HS-5 (cell line): ENCODE measurements at regions not wholly inside any gene's neighbourhood (a gene's known extent, or its start where the extent isn't known, plus 50 kb on each side); places are given as distances from the start of the nearest gene placed in this dataset.

Experiments used
- DNase-seq: peaks from one replicate; pipeline ENCODE4 v3.0.0-alpha.2; 2012; ENCODE audit warnings: low read depth

- DNase-seq = no peak
Measured at GRCh38 chr21:22573834-22574233, 1575.6 kb downstream of the NCAM2 start.

DNA sequence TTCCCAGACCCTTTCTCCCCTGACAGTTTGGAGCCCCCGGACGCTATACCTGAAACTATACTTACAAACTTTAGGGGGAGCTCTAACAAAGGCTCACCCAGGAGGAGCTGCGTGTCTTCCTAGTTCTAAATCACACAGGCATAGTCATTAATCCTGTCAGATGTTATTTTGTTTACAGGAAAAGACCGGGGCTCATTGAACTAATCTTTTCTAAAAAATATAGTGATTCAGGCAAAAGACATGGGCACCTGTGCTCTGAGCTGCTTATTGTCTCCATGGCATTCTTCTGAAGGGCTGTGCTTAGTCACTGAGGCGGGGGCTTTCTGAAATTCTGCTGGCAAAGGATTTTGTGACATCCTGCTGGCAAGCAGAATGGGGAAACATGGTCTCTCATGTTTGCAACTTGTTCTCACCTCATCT lies 1577.0 kb downstream of the NCAM2 start:
- no peak for DNase-seq

DNA sequence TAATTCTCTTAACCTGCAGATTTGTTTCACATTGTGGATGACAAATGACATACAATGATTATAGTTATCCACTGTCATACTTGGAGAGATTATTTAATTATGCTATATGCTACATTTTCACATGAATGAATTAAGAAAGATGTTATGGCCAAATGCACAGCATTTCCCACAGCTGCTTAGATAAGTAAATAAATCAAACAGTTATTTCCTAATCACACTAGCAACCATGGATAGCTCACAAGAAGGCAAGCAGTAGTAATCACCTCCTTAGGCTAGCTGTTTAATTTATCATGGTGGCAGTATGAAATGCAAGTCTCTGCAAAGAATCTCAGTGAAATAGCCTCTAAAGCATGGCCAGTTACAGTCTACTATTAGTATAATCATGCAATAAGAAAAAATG lies 1581.5 kb downstream of the NCAM2 start:
- no peak for DNase-seq

GRCh38 chr21:22582026-22582425 lies 1583.8 kb downstream of the NCAM2 start:
- no peak for DNase-seq

DNA sequence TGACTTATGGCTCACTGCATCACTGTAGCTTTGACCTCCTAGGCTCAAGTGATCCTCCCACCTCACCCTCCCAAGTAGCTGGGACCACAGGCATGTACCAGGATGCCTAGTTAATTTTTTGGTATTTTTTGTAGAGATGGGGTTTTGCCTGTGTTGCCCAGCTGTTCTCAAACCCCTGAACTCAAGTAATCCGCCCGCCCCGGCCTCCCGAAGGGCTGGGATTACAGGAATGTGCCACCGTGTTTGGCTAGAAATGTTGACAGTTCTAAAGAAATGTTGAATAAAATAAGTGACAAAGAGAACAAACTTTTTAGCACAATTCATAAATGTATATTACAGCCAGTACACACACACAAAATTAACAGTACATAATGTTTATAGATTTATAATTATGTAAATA lies 1586.1 kb downstream of the NCAM2 start:
- DNase-seq = no peak

- DNase-seq = no peak
Measured at GRCh38 chr21:22585558-22585957, 1587.3 kb downstream of the NCAM2 start.

DNA sequence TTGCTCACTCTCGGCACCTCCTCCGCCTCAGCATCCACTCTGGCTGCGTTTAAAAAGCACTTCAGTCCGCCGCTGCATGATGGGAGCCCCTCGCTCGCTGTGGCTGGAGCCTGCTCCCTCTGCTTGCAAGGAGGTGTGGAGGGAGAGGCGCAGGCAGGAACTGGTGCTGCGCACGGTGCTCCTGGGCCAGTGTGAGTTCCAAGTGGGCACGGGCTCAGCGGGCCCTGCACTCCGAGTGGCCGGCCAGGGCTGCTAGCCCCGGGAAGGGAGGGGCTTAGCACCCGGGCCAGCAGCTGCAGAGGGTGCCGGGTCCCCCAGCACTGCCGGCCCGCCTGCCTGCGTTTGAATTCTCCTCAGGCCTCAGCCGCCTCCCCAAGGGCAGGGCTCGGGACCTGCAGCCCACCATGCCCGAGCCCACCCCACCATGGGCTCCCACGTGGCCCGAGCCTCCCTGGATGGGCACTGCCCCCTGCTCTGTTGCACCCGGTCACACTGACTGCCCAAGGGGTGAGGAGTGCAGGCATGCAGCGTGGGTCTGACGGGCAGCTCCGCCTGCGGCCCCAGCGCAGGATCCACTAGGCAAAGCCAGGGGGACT lies 1599.5 kb downstream of the NCAM2 start:
- no peak for DNase-seq

DNA sequence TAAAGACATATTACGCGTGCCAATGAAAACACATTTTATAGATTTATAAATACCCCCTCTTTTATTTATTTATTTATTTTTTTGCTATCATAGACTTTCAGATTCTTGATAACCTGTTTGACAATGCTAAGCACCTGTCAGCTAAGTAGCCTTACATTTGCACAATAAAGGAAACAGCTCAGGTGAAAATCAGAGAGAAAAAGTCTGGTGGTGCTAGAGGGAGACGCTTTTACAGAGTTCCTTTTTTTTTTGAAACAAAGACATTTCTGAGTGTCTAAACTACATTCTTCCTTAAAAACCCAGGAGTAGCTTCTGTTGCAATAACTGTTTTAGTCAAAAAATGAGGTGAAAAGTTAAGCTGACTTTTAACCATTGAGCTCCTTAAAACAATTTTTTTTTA lies 1611.6 kb downstream of the NCAM2 start:
- DNase-seq = no peak

GRCh38 chr21:22627911-22628310 lies 1629.7 kb downstream of the NCAM2 start:
- DNase-seq = no peak

- no peak for DNase-seq
Measured at GRCh38 chr21:22630953-22631465, 1632.8 kb downstream of the NCAM2 start.

DNA sequence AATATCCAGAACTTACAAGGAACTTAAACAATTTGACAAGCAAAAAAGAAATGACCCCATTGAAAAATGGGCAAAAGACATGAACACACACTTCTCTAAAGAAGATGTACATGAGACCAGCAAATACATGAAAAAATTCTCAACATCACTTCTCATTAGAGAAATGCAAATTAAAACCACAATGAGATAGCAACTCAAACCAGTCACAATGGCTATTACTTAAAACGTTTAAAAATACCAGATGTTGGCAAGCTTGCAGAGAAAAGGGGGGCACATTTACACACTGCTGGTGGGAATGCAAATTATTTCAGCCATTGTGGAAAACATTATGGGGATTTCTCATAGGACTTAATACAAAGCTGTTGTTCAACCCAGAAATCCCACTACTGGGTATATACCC lies 1634.0 kb downstream of the NCAM2 start:
- no peak for DNase-seq

DNA sequence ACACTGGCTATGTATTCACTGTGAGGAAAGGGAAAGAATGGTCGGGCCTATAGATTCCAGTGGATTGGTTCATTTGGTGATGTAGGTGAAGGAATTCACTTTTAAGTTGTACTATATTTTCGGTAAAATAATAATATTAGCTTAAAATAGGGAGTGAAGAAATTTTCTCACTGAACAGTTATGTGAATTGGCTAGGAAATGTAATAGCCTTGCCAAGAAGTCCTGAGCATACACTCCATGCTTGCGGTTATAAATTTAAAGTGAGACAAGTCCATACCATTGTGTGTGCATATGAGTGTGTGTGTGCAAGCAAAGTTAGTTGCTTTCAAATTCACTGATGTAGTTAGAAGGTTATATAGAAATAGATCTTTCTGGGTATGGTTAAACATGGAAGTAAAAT lies 1651.0 kb downstream of the NCAM2 start:
- no peak for DNase-seq

GRCh38 chr21:22650226-22650625 lies 1652.0 kb downstream of the NCAM2 start:
- DNase-seq = no peak

GRCh38 chr21:22657781-22658180 lies 1659.6 kb downstream of the NCAM2 start:
- DNase-seq = no peak

- DNase-seq = no peak
Measured at GRCh38 chr21:22670148-22670547, 1671.9 kb downstream of the NCAM2 start.

- DNase-seq = no peak
Measured at GRCh38 chr21:22679207-22679606, 1681.0 kb downstream of the NCAM2 start.

GRCh38 chr21:22691658-22692057 lies 1693.4 kb downstream of the NCAM2 start:
- no peak for DNase-seq

- DNase-seq = no peak
Measured at GRCh38 chr21:22703521-22703920, 1705.3 kb downstream of the NCAM2 start.

DNA sequence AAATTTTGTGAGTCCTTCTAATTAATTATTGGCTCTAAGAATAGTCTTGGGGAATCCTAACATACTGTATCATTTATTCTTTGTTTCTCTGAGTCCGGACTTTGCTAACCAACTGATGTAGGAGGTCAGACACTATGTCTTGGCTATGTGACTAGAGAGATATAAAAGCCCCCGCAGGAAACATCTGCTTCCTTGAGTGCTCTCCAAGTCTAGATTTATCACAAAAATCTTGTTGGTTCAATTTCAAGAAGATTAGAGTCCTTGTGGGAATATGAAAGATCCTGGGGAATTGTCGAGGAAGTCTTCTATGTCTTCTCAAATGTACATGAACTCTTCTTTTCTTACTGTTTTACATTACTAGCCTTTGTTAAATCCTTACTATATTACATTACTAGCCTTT lies 1712.5 kb downstream of the NCAM2 start:
- no peak for DNase-seq

DNA sequence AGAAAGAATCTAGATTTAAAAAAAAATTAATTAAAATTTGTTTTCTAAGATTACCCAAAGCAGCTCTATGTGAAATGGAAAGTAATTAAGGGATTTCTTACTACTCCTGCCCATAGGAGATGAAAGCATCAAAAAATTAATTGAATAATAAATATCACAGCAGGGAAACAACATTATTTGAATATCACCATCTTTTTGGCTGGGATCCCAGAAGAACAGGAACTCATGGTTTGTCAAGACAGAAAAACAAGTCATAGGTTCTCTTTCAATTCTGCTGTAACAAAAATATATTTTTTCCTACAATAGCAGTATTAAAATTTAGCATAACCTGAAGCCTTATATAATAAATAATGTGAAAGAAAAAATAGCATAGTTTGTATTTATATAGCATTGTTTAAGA lies 1713.4 kb downstream of the NCAM2 start:
- DNase-seq = no peak

DNA sequence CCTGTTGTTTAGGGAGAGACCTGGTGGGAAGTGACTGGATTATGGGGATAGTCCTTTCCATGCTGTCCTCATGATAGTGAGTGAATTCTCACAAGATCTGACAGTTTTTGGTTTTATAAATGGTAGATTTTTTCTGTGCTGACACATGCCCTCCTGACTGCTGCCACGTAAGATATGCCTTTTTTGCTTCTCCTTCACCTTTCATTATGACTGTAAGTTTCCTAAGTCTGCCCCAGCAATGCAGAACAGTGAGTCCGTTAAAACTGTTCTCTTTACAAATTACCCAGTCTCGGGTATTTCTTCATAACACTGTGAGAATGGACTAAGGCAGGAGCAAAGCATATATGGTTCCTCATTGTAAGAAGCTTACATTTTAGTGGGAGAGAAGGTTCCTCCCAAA lies 1727.2 kb downstream of the NCAM2 start:
- no peak for DNase-seq

DNA sequence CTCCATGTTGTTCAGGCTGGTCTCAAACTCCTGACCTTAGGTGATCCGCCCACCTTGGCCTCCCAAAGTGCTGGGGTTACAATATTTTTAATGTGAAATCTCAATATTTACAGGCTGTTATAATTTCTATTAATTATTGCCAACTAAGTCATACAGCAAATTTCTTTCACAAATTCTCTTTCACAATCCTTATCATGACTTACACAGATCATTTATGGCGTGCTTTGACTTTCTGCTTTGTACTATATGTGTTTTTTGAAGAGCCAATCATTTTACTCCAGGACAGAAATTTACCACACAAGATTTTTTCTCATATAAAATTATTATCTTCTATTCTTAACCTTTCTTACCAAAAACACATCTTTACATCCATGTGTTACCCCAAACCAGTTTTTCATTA lies 1729.9 kb downstream of the NCAM2 start:
- no peak for DNase-seq

- no peak for DNase-seq
Measured at GRCh38 chr21:22743085-22743484, 1744.9 kb downstream of the NCAM2 start.

GRCh38 chr21:22754746-22755145 lies 1756.5 kb downstream of the NCAM2 start:
- DNase-seq = no peak

DNA sequence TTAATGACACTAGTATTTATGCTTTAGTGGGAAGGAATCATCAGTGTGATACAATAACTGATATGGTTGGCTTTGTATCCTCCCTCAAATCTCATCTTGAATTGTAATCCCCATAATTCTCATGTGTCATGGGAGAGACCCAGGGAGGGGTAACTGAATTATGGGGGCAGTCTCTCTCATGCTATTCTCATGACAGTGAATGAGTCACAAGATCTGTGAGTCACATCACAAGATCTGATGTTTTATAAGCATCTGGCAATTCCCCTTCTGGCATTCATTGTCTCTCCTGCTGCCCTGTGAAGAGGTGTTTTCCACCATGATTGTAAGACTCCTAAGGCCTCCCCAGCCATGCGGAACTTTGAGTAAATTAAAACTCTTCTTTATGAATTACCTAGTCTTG lies 1760.3 kb downstream of the NCAM2 start:
- peak; percentile 46 for DNase-seq
